IMR-90 (cell line): ENCODE measurements at regions not wholly inside any gene's neighbourhood (a gene's known extent, or its start where the extent isn't known, plus 50 kb on each side); places are given as distances from the start of the nearest gene placed in this dataset.

ENCODE experiments used
- ATAC-seq: fragments of 200-7000 bp; cut with Tn5 transposase; 2 replicates; pipeline ENCODE4 v1.9.1; 2020; ENCODE audit warnings: low read depth, mild to moderate bottlenecking, moderate library complexity
- BruUV-seq: library from RNA; stranded (reverse); fragments of 400-500 nt; replicated peaks from 2 replicates; lab custom pipeline; 2021; lab: Mats Ljungman, UMichigan
- CTCF ChIA-PET: fragments of 300-600 bp; formaldehyde crosslinking; extraction: SDS; loops from one replicate; lab custom pipeline; 2021; ENCODE audit warnings: antibody characterized with exemption; lab: Yijun Ruan, JAX
- POLR2A ChIA-PET: fragments of 300-600 bp; sonication (Branson Sonifier 250); formaldehyde crosslinking; loops from one replicate; lab custom pipeline; 2022; ENCODE audit warnings: antibody characterized with exemption; ENCODE audit not compliant: unreplicated experiment; lab: Charles Lee
- DNase-seq: peaks from one replicate; pipeline ENCODE4 v3.0.0; 2013
- H2AFZ ChIP-seq: replicated peaks from 2 replicates; pipeline ENCODE3; 2013; ENCODE audit warnings: low read length, mild to moderate bottlenecking; ENCODE audit not compliant: poor library complexity
- H2AK5ac ChIP-seq: 2 replicates; pipeline ENCODE4 v1.6.1; 2013; ENCODE audit warnings: low read depth, low read length, inconsistent platforms
- H2AK9ac ChIP-seq: replicated peaks from 2 replicates; pipeline ENCODE3; 2013; ENCODE audit warnings: mild to moderate bottlenecking, low read depth, low read length, moderate library complexity; ENCODE audit not compliant: poor library complexity
- H2BK120ac ChIP-seq: 2 replicates; pipeline ENCODE4 v1.6.1; 2013; ENCODE audit warnings: low read depth, low read length, inconsistent platforms
- H2BK15ac ChIP-seq: 3 replicates; pipeline ENCODE4 v1.6.1; 2013; ENCODE audit warnings: low read depth, low read length, inconsistent platforms
- H2BK20ac ChIP-seq: 2 replicates; pipeline ENCODE4 v1.6.1; 2013; ENCODE audit warnings: low read depth, mild to moderate bottlenecking, inconsistent platforms, low read length, moderate library complexity
- H2BK5ac ChIP-seq: 2 replicates; pipeline ENCODE4 v1.6.1; 2013; ENCODE audit warnings: mild to moderate bottlenecking, low read depth, low read length, inconsistent platforms; ENCODE audit not compliant: poor library complexity, severe bottlenecking
- H3K14ac ChIP-seq: replicated peaks from 2 replicates; pipeline ENCODE4 v1.6.1; 2013; ENCODE audit warnings: low read depth, low read length, inconsistent platforms
- H3K18ac ChIP-seq: 2 replicates; pipeline ENCODE4 v1.6.1; 2013; ENCODE audit warnings: low read depth, low read length, control low read depth
- H3K23ac ChIP-seq: 2 replicates; pipeline ENCODE4 v1.6.1; 2013; ENCODE audit warnings: low read depth, low read length, inconsistent platforms
- H3K27ac ChIP-seq: 2 replicates; pipeline ENCODE4 v1.5.1; 2013; ENCODE audit warnings: mild to moderate bottlenecking, control low read depth, low read length; ENCODE audit not compliant: insufficient read depth
- H3K27me3 ChIP-seq: 2 replicates; pipeline ENCODE4 v1.6.1; 2013; ENCODE audit warnings: low read length; ENCODE audit not compliant: control insufficient read depth, insufficient read depth
- H3K36me3 ChIP-seq: 2 replicates; pipeline ENCODE4 v1.6.1; 2013; ENCODE audit warnings: low read length, mixed read lengths; ENCODE audit not compliant: control insufficient read depth, insufficient read depth
- H3K4ac ChIP-seq: 2 replicates; pipeline ENCODE4 v1.6.1; 2013; ENCODE audit warnings: low read depth, low read length, inconsistent platforms
- H3K4me1 ChIP-seq: 2 replicates; pipeline ENCODE4 v1.6.1; 2013; ENCODE audit warnings: low read length, mixed read lengths; ENCODE audit not compliant: control insufficient read depth, insufficient read depth
- H3K4me2 ChIP-seq: 2 replicates; pipeline ENCODE4 v1.6.1; 2013; ENCODE audit warnings: low read depth, mild to moderate bottlenecking, control low read depth, low read length, moderate library complexity
- H3K4me3 ChIP-seq: 2 replicates; pipeline ENCODE4 v1.5.1; 2013; ENCODE audit warnings: low read depth, mild to moderate bottlenecking, control low read depth, low read length, moderate library complexity; ENCODE audit not compliant: insufficient read depth
- H3K56ac ChIP-seq: 2 replicates; pipeline ENCODE4 v1.6.1; 2013; ENCODE audit warnings: low read length, inconsistent platforms; ENCODE audit not compliant: insufficient read depth; ENCODE audit errors: extremely low read depth
- H3K79me1 ChIP-seq, 2 experiments: 2 replicates each; pipeline ENCODE4 v1.6.1; 2013; ENCODE audit warnings: low read length in 2 of 2, inconsistent platforms in 1 of 2, low read depth in 1 of 2
- H3K9ac ChIP-seq: 2 replicates; pipeline ENCODE4 v1.6.1; 2013; ENCODE audit warnings: low read depth, low read length, control low read depth
- H3K9me1 ChIP-seq: 2 replicates; pipeline ENCODE4 v1.6.1; 2013; ENCODE audit warnings: low read length, inconsistent platforms; ENCODE audit not compliant: insufficient read depth
- H3K9me3 ChIP-seq: 2 replicates; pipeline ENCODE4 v1.6.1; 2013; ENCODE audit warnings: low read length; ENCODE audit not compliant: control insufficient read depth, insufficient read depth
- H4K20me1 ChIP-seq: 2 replicates; pipeline ENCODE4 v1.6.1; 2013; ENCODE audit warnings: low read length, inconsistent platforms; ENCODE audit not compliant: insufficient read depth
- H4K5ac ChIP-seq: 2 replicates; pipeline ENCODE4 v1.6.1; 2013; ENCODE audit warnings: mild to moderate bottlenecking, low read depth, low read length, control low read depth
- H4K8ac ChIP-seq, 2 experiments: 2 replicates each; pipeline ENCODE4 v1.6.1; 2013; ENCODE audit warnings: low read depth in 2 of 2, low read length in 2 of 2, control low read depth in 1 of 2, inconsistent platforms in 1 of 2
- H4K91ac ChIP-seq: 2 replicates; pipeline ENCODE4 v1.6.1; 2013; ENCODE audit warnings: low read depth, low read length, inconsistent platforms; ENCODE audit not compliant: insufficient read depth
- BHLHE40 ChIP-seq: fragments of 150-350 bp; IDR thresholded peaks from 2 replicates; pipeline ENCODE4 v1.6.1; 2016; ENCODE audit warnings: mild to moderate bottlenecking, low read depth, low read length
- CEBPB ChIP-seq: IDR thresholded peaks from 2 replicates; pipeline ENCODE4 v1.6.1; 2012; ENCODE audit warnings: low read depth, low read length, improper control_type of control experiment
- CHD1 ChIP-seq: IDR thresholded peaks from 2 replicates; pipeline ENCODE4 v1.6.1; 2012; ENCODE audit warnings: low read depth, low read length, improper control_type of control experiment
- FOS ChIP-seq: fragments of 150-350 bp; IDR thresholded peaks from 2 replicates; pipeline ENCODE4 v1.6.1; 2016; ENCODE audit warnings: low read depth, low read length
- MAFK ChIP-seq: IDR thresholded peaks from 2 replicates; pipeline ENCODE4 v1.6.1; 2012; ENCODE audit warnings: low read depth, low read length, improper control_type of control experiment
- MAZ ChIP-seq: IDR thresholded peaks from 2 replicates; pipeline ENCODE4 v1.6.1; 2012; ENCODE audit warnings: low read depth, mild to moderate bottlenecking, low read length, improper control_type of control experiment, moderate library complexity, borderline replicate concordance
- MXI1 ChIP-seq: IDR thresholded peaks from 2 replicates; pipeline ENCODE4 v1.6.1; 2012; ENCODE audit warnings: low read depth, mild to moderate bottlenecking, low read length, moderate library complexity, borderline replicate concordance
- POLR2A ChIP-seq: IDR thresholded peaks from 2 replicates; pipeline ENCODE4 v1.6.1; 2012; ENCODE audit warnings: mild to moderate bottlenecking, low read depth, low read length
- RAD21 ChIP-seq: IDR thresholded peaks from 2 replicates; pipeline ENCODE4 v1.6.1; 2012; ENCODE audit warnings: low read length, improper control_type of control experiment
- RCOR1 ChIP-seq: IDR thresholded peaks from 2 replicates; pipeline ENCODE4 v1.6.1; 2012; ENCODE audit warnings: mild to moderate bottlenecking, low read length, improper control_type of control experiment; ENCODE audit not compliant: insufficient replicate concordance
- RFX5 ChIP-seq: IDR thresholded peaks from 2 replicates; pipeline ENCODE4 v1.8.0; 2012; ENCODE audit warnings: low read depth, mild to moderate bottlenecking, low read length, moderate library complexity
- SMC3 ChIP-seq: fragments of 150-350 bp; IDR thresholded peaks from 2 replicates; pipeline ENCODE4 v1.6.1; 2016; ENCODE audit warnings: low read depth, mild to moderate bottlenecking, antibody characterized with exemption, low read length, moderate library complexity
- WGBS, 2 experiments: methylation state at CpG; one replicate each; pipeline versions ENCODE4 v1.1.5 to v1.1.7; 2013; ENCODE audit warnings: missing lambda C conversion rate in 2 of 2; ENCODE audit not compliant: insufficient read length in 1 of 2; ENCODE audit errors: extremely low coverage in 2 of 2; 5-methylcytosine and 5-hydroxymethylcytosine counted together
- dilution Hi-C: fragments of 300-500 bp; cut with HindIII; formaldehyde crosslinking; loops from one replicate; pipeline ENCODE4 v1.14.3; 2018; ENCODE audit warnings: low sequenced_read_pairs; ENCODE audit not compliant: unreplicated experiment
- in situ Hi-C: fragments of 300-500 bp; cut with MboI; formaldehyde crosslinking; loops from 3 replicates; pipeline ENCODE4 v1.14.3; 2019; ENCODE audit warnings: low sequenced_read_pairs, inconsistent platforms, mixed read lengths
- intact Hi-C: fragments of 100-400 bp; cut with micrococcal nuclease; formaldehyde crosslinking; loops from 2 replicates; pipeline ENCODE4 v1.10.0; 2022
- TF ChIP-seq, protein P1 (sequence below): conservative IDR thresholded peaks from 2 replicates; pipeline ENCODE4 v1.5.1; 2012; ENCODE audit warnings: mild to moderate bottlenecking, low read depth, low read length, improper control_type of control experiment
- TF ChIP-seq, protein P2 (sequence below): fragments of 150-350 bp; IDR thresholded peaks from 2 replicates; pipeline ENCODE4 v1.6.1; 2017; ENCODE audit warnings: mild to moderate bottlenecking, antibody characterized with exemption, low read length, low read depth
- TF ChIP-seq, protein P3 (sequence below): fragments of 150-350 bp; IDR thresholded peaks from 2 replicates; pipeline ENCODE4 v1.6.1; 2016; ENCODE audit warnings: low read depth, mild to moderate bottlenecking, low read length, moderate library complexity, borderline replicate concordance

DNA sequence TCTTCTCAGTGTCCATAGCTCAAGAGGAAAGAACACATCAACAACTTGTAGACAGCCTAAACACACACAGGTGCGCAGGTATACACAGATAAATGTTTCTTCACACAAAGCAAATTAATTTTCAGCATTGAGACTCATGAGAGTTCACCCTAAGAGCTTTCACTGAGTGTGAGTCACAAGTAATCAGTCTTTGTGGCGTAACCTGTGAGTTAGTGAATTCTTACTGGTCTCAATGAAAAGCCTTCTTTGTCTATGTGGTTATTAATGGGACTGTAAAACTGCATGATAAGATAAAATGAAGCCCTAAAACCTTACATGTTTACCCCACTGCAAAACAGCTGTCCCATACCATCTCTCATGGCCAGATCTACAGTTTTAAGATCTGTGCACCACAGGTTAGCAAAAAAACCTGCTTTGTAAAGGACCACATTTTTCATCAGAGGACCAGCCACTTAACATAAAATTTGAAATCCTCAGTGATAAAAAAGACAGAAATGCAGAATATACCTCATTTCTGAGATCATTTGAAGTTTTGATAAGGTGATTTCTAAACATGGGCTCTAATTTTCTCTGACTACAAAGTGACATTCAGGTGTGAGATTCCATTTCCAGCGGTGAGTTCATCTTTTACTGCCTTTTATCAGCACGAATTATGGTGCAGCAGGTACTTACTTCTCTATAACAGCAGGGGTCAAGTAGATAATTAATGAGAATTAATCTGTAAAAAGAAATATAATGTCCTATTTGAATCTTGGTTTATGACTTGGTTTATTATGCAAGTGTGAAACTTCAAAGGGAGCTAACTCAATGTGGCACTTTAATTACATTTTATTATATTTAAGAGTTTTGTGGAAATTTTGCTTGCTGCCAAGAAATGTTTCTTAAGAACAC, 335.7 kb upstream of the PIK3R1 start:
- H3K56ac ChIP-seq: no peak overlapping the region
- no peak overlapping the region for H3K27ac ChIP-seq
- H3K9ac ChIP-seq: no peak overlapping the region
- H2AK9ac ChIP-seq: no peak overlapping the region
- H4K91ac ChIP-seq: no peak overlapping the region
- H3K9me3 ChIP-seq: no peaks in the 10 kb centered on the region
- ChIA-PET POLR2A (no interaction called here), CTCF (no interaction called here)
- H3K4ac ChIP-seq: no peak overlapping the region
- no peak overlapping the region for H3K18ac ChIP-seq
- H4K20me1 ChIP-seq: no peaks in the 10 kb centered on the region
- ATAC-seq: no peak
- H2BK120ac ChIP-seq: no peak overlapping the region
- no peaks in the 10 kb centered on the region for H3K4me1 ChIP-seq
- no peaks in the 10 kb centered on the region for H3K79me1 ChIP-seq
- no peak overlapping the region for H2AFZ ChIP-seq
- no peak overlapping the region for H4K8ac ChIP-seq
- no peaks in the 10 kb centered on the region for H3K27me3 ChIP-seq
- no peak overlapping the region for H3K14ac ChIP-seq
- no peak overlapping the region for H4K5ac ChIP-seq
- H3K4me2 ChIP-seq: no peak overlapping the region
- no peaks in the 10 kb centered on the region for H3K36me3 ChIP-seq
- dilution Hi-C loops: no loop called here
- no peaks in the 10 kb centered on the region for H3K9me1 ChIP-seq
- no peak overlapping the region for H2AK5ac ChIP-seq
- H2BK15ac ChIP-seq: no peak overlapping the region
- H3K4me3 ChIP-seq: no peak overlapping the region
- no peak for DNase-seq
- no peak overlapping the region for H3K23ac ChIP-seq
- H2BK5ac ChIP-seq: no peak overlapping the region
- no TSS peak for BruUV-seq
- no peak overlapping the region for H2BK20ac ChIP-seq
- intact Hi-C loops: no loop called here
- 20% methylated on average over 1 of the region's 4 CpGs; no CpG with 5 or more reads in 1 of the 2 experiments for WGBS, 2 experiments
- in situ Hi-C loops: no loop called here
- TF ChIP-seq BHLHE40 (no peak), FOS (no peak), CEBPB (no peak), RFX5 (no peak), MAZ (no peak), POLR2A (no peak), RCOR1 (no peak), CHD1 (no peak), MXI1 (no peak), MAFK (no peak), RAD21 (no peak), SMC3 (no peak)
- TF ChIP-seq, protein P1, sequence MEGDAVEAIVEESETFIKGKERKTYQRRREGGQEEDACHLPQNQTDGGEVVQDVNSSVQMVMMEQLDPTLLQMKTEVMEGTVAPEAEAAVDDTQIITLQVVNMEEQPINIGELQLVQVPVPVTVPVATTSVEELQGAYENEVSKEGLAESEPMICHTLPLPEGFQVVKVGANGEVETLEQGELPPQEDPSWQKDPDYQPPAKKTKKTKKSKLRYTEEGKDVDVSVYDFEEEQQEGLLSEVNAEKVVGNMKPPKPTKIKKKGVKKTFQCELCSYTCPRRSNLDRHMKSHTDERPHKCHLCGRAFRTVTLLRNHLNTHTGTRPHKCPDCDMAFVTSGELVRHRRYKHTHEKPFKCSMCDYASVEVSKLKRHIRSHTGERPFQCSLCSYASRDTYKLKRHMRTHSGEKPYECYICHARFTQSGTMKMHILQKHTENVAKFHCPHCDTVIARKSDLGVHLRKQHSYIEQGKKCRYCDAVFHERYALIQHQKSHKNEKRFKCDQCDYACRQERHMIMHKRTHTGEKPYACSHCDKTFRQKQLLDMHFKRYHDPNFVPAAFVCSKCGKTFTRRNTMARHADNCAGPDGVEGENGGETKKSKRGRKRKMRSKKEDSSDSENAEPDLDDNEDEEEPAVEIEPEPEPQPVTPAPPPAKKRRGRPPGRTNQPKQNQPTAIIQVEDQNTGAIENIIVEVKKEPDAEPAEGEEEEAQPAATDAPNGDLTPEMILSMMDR: no peak
- TF ChIP-seq, protein P2, sequence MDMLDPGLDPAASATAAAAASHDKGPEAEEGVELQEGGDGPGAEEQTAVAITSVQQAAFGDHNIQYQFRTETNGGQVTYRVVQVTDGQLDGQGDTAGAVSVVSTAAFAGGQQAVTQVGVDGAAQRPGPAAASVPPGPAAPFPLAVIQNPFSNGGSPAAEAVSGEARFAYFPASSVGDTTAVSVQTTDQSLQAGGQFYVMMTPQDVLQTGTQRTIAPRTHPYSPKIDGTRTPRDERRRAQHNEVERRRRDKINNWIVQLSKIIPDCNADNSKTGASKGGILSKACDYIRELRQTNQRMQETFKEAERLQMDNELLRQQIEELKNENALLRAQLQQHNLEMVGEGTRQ: no peak
- TF ChIP-seq, protein P3, sequence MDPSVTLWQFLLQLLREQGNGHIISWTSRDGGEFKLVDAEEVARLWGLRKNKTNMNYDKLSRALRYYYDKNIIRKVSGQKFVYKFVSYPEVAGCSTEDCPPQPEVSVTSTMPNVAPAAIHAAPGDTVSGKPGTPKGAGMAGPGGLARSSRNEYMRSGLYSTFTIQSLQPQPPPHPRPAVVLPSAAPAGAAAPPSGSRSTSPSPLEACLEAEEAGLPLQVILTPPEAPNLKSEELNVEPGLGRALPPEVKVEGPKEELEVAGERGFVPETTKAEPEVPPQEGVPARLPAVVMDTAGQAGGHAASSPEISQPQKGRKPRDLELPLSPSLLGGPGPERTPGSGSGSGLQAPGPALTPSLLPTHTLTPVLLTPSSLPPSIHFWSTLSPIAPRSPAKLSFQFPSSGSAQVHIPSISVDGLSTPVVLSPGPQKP: no peak
